Heart right ventricle (tissue), 16 donors: ENCODE measurements at regions not wholly inside any gene's neighbourhood (a gene's known extent, or its start where the extent isn't known, plus 50 kb on each side); places are given as distances from the start of the nearest gene placed in this dataset.

Experiments
- ATAC-seq, 8 donors: fragments of 200-7000 bp; cut with Tn5 transposase; one replicate each; pipeline ENCODE4 v1.9.1; 2020; ENCODE audit warnings: mild to moderate bottlenecking in 8 of 8, moderate library complexity in 8 of 8, moderate number of reproducible peaks in 1 of 8
- DNase-seq, 2 donors: peaks; one replicate each; pipeline ENCODE4 v3.0.0-alpha.2; 2020
- H3K27ac ChIP-seq, 10 donors: fragments of 200-600 bp; sonication (generic) in 2 of 10; one replicate each; pipeline versions ENCODE4 v1.5.0 to v1.8.0; 2020 to 2022; ENCODE audit warnings: mild to moderate bottlenecking in 3 of 10
- H3K27me3 ChIP-seq, 7 donors: fragments of 200-600 bp; one replicate each; pipeline ENCODE4 v1.8.0; 2021 to 2022; ENCODE audit warnings: mild to moderate bottlenecking in 2 of 7
- H3K36me3 ChIP-seq, 9 donors: fragments of 200-600 bp; sonication (generic) in 1 of 9; one replicate each; pipeline versions ENCODE4 v1.5.0 to v1.8.0; 2020 to 2022; ENCODE audit warnings: mild to moderate bottlenecking in 2 of 9
- H3K4me1 ChIP-seq, 9 donors: fragments of 200-600 bp; sonication (generic) in 1 of 9; one replicate each; pipeline versions ENCODE4 v1.5.0 to v1.8.0; 2020 to 2022; ENCODE audit warnings: mild to moderate bottlenecking in 4 of 9
- H3K4me3 ChIP-seq, 10 donors: fragments of 200-600 bp; sonication (generic) in 2 of 10; one replicate each; pipeline versions ENCODE4 v1.5.0 to v1.8.0; 2020 to 2022; ENCODE audit warnings: mild to moderate bottlenecking in 7 of 10, moderate library complexity in 2 of 10
- H3K9me3 ChIP-seq, 11 donors: fragments of 200-600 bp in 10 of 11; sonication (generic) in 2 of 11; one replicate each; pipeline versions ENCODE4 v1.5.0 to v1.8.0; 2013 to 2022; ENCODE audit warnings: mild to moderate bottlenecking in 2 of 11, control low read depth in 1 of 11, moderate library complexity in 1 of 11
- CTCF ChIP-seq, 9 donors: fragments of 200-600 bp; sonication (generic) in 2 of 9; IDR thresholded peaks; one replicate each; pipeline versions ENCODE4 v1.5.0 to v1.8.0; 2021 to 2022; ENCODE audit warnings: antibody characterized with exemption in 9 of 9, mild to moderate bottlenecking in 5 of 9, moderate library complexity in 1 of 9
- WGBS, 2 donors: extraction: QIAGEN DNeasy Blood & Tissue Kit; methylation state at CpG; one replicate each; pipeline ENCODE4 v1.1.7; 2013; ENCODE audit warnings: inconsistent platforms in 1 of 2; 5-methylcytosine and 5-hydroxymethylcytosine counted together
- intact Hi-C, 10 donors: fragments of 100-400 bp; cut with DNase I; formaldehyde crosslinking; loops; one replicate each; pipeline versions ENCODE4 v1.11.1 to v1.14.2; 2022
- donor health status: Arrhythmogenic right ventricular cardiomyopathy.
- donor health status: ischemic (EF 13 %, LVEDD 7.1; RV severe dilation, severe dysfunction).
- donor health status: healthy with polysubstance abuse.
- donor health status: DM: no; HTN: yes; CAD: no.
- donor health status: DM: no; HTN: no; CAD: no.
- donor health status: ischemic (EF 25% LVEDD 6.9; RV normal size, moderate dysfunction).
- donor health status: ischemic (EF 25% LVEDD 5.7; RV mildly dilated, moderate dysfunction).
- donor health status: healthy.
- donor health status: DM: yes; HTN: yes; CAD: no.
- donor health status: Ischemic cardiomyopathy.
- donor health status: ischemic (EF 35%, LVEDD 5.7; RV mildly dilated, moderate dysfunction).
- donor health status: nonischemic (EF 11% LVEDD 7.7; RV severe dilation, severe dysfunction).
- donor health status: DM: yes; HTN: yes; CAD: no.
- donor health status: PGD.
- donor health status: ischemic (EF 29% LVEDD 5.4; RV normal size, mild dysfunction).
- donor health status: nonischemic (EF 23%, LVEDD 6.1; RV moderate dilation, normal function).

DNA sequence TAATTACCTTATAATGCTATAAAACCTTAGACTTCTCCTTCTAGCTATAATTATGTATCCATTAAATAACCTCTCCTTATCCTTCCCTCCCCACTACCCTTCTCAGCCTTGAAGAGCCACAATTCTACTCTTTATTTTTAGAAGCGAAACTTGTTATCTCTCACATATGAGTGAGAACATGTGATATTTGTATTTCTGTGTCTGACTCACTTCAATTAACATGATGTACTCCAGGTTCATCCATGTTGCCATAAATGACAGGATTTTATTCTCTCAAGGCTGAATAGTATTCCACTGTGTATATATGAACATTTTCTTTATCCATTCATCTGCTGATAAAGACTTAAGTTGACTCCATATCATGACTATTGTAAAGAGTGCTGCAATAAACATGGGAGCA lies 485.6 kb downstream of the FLRT2 start:
- H3K36me3 ChIP-seq: no peaks in the 10 kb centered on the region
- ATAC-seq (no peak), DNase-seq (no peak)
- no peaks in the 10 kb centered on the region for H3K4me1 ChIP-seq
- no peak for TF ChIP-seq CTCF (IDR thresholded peaks at IDR 0.05)
- intact Hi-C loops: no loop called here
- H3K27ac ChIP-seq: no peak overlapping the region
- H3K27me3 ChIP-seq: no peaks in the 10 kb centered on the region
- WGBS, 2 donors: 38 to 46% methylated on average over 1 of the region's 1 CpG
- H3K4me3 ChIP-seq: no peak overlapping the region
- H3K9me3 ChIP-seq: peaks cover 0 to 9% (median 0%) of the 10 kb centered on the region in 11 donors

GRCh38 chr14:86013641-86014040 lies 483.7 kb downstream of the FLRT2 start:
- 45 to 50% methylated on average over 3 of the region's 3 CpGs for whole genome bisulfite sequencing, 2 donors
- DNase-seq (no peak), ATAC-seq (no peak)

GRCh38 chr14:86012461-86012860 lies 482.5 kb downstream of the FLRT2 start:
- no peak for TF ChIP-seq CTCF (IDR thresholded peaks at IDR 0.05)
- Histone ChIP-seq H3K27me3 (no peaks in the 10 kb centered on the region), H3K36me3 (no peaks in the 10 kb centered on the region), H3K4me1 (no peaks in the 10 kb centered on the region), H3K9me3 (peaks cover 0 to 9% (median 0%) of the 10 kb centered on the region in 11 donors), H3K27ac (no peak overlapping the region), H3K4me3 (no peak overlapping the region)
- ATAC-seq: no peak
- WGBS, 2 donors: 51 to 65% methylated on average over 1 of the region's 1 CpG
- intact Hi-C loops: no loop called here
- DNase-seq: no peak

More at GRCh38 chr14:86013641-86014040, 483.7 kb downstream of the FLRT2 start:
- Histone ChIP-seq H3K4me1 (no peaks in the 10 kb centered on the region), H3K27ac (no peak overlapping the region), H3K27me3 (no peaks in the 10 kb centered on the region), H3K36me3 (no peaks in the 10 kb centered on the region), H3K9me3 (peaks cover 0 to 9% (median 0%) of the 10 kb centered on the region in 11 donors), H3K4me3 (no peak overlapping the region)
- no peak for TF ChIP-seq CTCF (IDR thresholded peaks at IDR 0.05)
- intact Hi-C loops: no loop called here

DNA sequence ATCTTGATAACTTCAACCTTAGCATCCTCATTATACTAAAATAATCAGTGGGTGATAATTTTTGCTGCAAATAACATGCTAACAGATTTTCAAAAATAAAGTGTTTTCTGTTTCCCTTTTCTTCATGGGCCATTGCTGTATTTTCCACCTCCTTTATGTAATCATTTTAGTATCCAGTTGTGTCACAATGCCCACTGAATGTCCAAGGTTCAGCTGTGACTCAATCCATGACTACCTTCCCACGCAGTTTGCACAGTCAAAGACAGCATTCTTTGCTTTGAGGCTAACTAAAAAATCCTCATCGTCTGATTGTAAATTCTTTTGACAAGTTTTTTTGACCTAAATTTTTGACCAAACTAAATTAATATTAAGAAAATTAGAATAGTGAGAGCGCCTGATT lies 474.1 kb downstream of the FLRT2 start:
- no peak for DNase-seq
- WGBS, 2 donors: 82 to 86% methylated on average over 3 of the region's 3 CpGs
- Histone ChIP-seq H3K4me3 (no peak overlapping the region), H3K4me1 (no peaks in the 10 kb centered on the region), H3K27me3 (no peaks in the 10 kb centered on the region), H3K27ac (no peak overlapping the region), H3K36me3 (no peaks in the 10 kb centered on the region), H3K9me3 (no peaks in the 10 kb centered on the region)
- no peak for TF ChIP-seq CTCF (IDR thresholded peaks at IDR 0.05)
- ATAC-seq: no peak
- intact Hi-C loops: no loop called here

GRCh38 chr14:85996551-85996950 lies 466.6 kb downstream of the FLRT2 start:
- H3K4me1 ChIP-seq: no peaks in the 10 kb centered on the region
- intact Hi-C loops: no loop called here
- ATAC-seq: no peak

More at GRCh38 chr14:85996551-85996950, 466.6 kb downstream of the FLRT2 start:
- no peaks in the 10 kb centered on the region for H3K27me3 ChIP-seq
- H3K9me3 ChIP-seq: no peaks in the 10 kb centered on the region
- TF ChIP-seq CTCF (IDR thresholded peaks at IDR 0.05): no peak
- no peak overlapping the region for H3K27ac ChIP-seq
- H3K4me3 ChIP-seq: no peak overlapping the region
- DNase-seq: no peak
- no peaks in the 10 kb centered on the region for H3K36me3 ChIP-seq
